Suprapubic skin (tissue), 4 donors: ENCODE measurements at regions not wholly inside any gene's neighbourhood (a gene's known extent, or its start where the extent isn't known, plus 50 kb on each side); places are given as distances from the start of the nearest gene placed in this dataset.

Source experiments
- DNase-seq, 2 donors: peaks; one replicate each; pipeline ENCODE4 v3.0.0-alpha.2; 2019; ENCODE audit warnings: low spot score in 2 of 2
- H3K27ac ChIP-seq: fragments of 200-600 bp; sonication (generic); one replicate; pipeline ENCODE4 v1.5.1; 2019
- H3K27me3 ChIP-seq: fragments of 200-600 bp; sonication (generic); one replicate; pipeline ENCODE4 v1.5.1; 2019
- H3K36me3 ChIP-seq: fragments of 200-600 bp; sonication (generic); one replicate; pipeline ENCODE4 v1.5.1; 2019
- H3K4me1 ChIP-seq: fragments of 200-600 bp; sonication (generic); one replicate; pipeline ENCODE4 v1.5.1; 2019
- H3K4me3 ChIP-seq: fragments of 200-600 bp; sonication (generic); one replicate; pipeline ENCODE4 v1.5.1; 2019; ENCODE audit warnings: mild to moderate bottlenecking
- H3K9me3 ChIP-seq: fragments of 200-600 bp; sonication (generic); one replicate; pipeline ENCODE4 v1.5.1; 2019
- CTCF ChIP-seq, 2 donors: fragments of 200-600 bp in 1 of 2; fragments of 450-650 bp in 1 of 2; sonication (generic) in 1 of 2; IDR thresholded peaks; one replicate each; pipeline ENCODE4 v1.5.1; 2016 to 2019; ENCODE audit warnings: antibody characterized with exemption in 2 of 2, mild to moderate bottlenecking in 1 of 2, moderate library complexity in 1 of 2
- EP300 ChIP-seq: sonication (generic); formaldehyde crosslinking; IDR thresholded peaks from one replicate; pipeline ENCODE4 v1.6.1; 2017; ENCODE audit warnings: antibody characterized with exemption
- POLR2A ChIP-seq, 2 donors: fragments of 450-650 bp; IDR thresholded peaks; one replicate each; pipeline ENCODE4 v1.6.1; 2017; ENCODE audit warnings: antibody characterized with exemption in 2 of 2, mild to moderate bottlenecking in 2 of 2, moderate library complexity in 2 of 2
- POLR2AphosphoS5 ChIP-seq, 3 donors: sonication (generic); formaldehyde crosslinking; IDR thresholded peaks; one replicate each; pipeline ENCODE4 v1.6.1; 2017; ENCODE audit warnings: antibody characterized with exemption in 3 of 3
- WGBS: methylation state at CpG from one replicate; pipeline ENCODE4 v1.1.5; 2018; 5-methylcytosine and 5-hydroxymethylcytosine counted together

- Histone ChIP-seq H3K27ac (no peak overlapping the region), H3K4me3 (no peak overlapping the region), H3K9me3 (no peaks in the 10 kb centered on the region), H3K36me3 (no peaks in the 10 kb centered on the region), H3K27me3 (no peaks in the 10 kb centered on the region), H3K4me1 (no peaks in the 10 kb centered on the region)
- WGBS = 82% methylated on average over 1 of the region's 1 CpG
- no peak for DNase-seq
- TF ChIP-seq POLR2AphosphoS5 (IDR thresholded peaks at IDR 0.05) (no peak), CTCF (IDR thresholded peaks at IDR 0.05) (no peak), POLR2A (IDR thresholded peaks at IDR 0.05) (no peak), EP300 (no peak)
Measured at GRCh38 chr2:121877366-121877765, 121.9 kb downstream of the TSN start.

GRCh38 chr2:121880283-121880682 lies 124.8 kb downstream of the TSN start:
- TF ChIP-seq POLR2AphosphoS5 (IDR thresholded peaks at IDR 0.05) = no peak
- WGBS = 83% methylated on average over 4 of the region's 4 CpGs
- Histone ChIP-seq H3K27me3 (no peaks in the 10 kb centered on the region), H3K4me1 (no peaks in the 10 kb centered on the region), H3K36me3 (no peaks in the 10 kb centered on the region), H3K9me3 (no peaks in the 10 kb centered on the region), H3K27ac (no peak overlapping the region), H3K4me3 (no peak overlapping the region)
- DNase-seq = no peak

- Histone ChIP-seq H3K27me3 (no peaks in the 10 kb centered on the region), H3K27ac (no peak overlapping the region), H3K4me3 (no peak overlapping the region), H3K36me3 (no peaks in the 10 kb centered on the region), H3K4me1 (no peaks in the 10 kb centered on the region), H3K9me3 (no peaks in the 10 kb centered on the region)
- TF ChIP-seq POLR2AphosphoS5 (IDR thresholded peaks at IDR 0.05) = no peak
- TF ChIP-seq POLR2A (IDR thresholded peaks at IDR 0.05) = no peak
- TF ChIP-seq EP300 = no peak
- TF ChIP-seq CTCF (IDR thresholded peaks at IDR 0.05) = no peak
- WGBS = 88% methylated on average over 4 of the region's 4 CpGs
- no peak for DNase-seq
Measured at GRCh38 chr2:121881038-121881437, 125.6 kb downstream of the TSN start.

- Histone ChIP-seq H3K27ac (no peak overlapping the region), H3K36me3 (no peaks in the 10 kb centered on the region), H3K4me3 (no peak overlapping the region), H3K4me1 (no peaks in the 10 kb centered on the region), H3K9me3 (no peaks in the 10 kb centered on the region), H3K27me3 (no peaks in the 10 kb centered on the region)
- TF ChIP-seq POLR2AphosphoS5 (IDR thresholded peaks at IDR 0.05) (no peak), POLR2A (IDR thresholded peaks at IDR 0.05) (no peak), CTCF (IDR thresholded peaks at IDR 0.05) (no peak), EP300 (no peak)
- 82% methylated on average over 4 of the region's 4 CpGs for WGBS
- no peak for DNase-seq
Measured at GRCh38 chr2:121881950-121882349, 126.5 kb downstream of the TSN start.

- Histone ChIP-seq H3K4me1 (no peaks in the 10 kb centered on the region), H3K36me3 (no peaks in the 10 kb centered on the region), H3K9me3 (no peaks in the 10 kb centered on the region), H3K27ac (no peak overlapping the region), H3K4me3 (no peak overlapping the region), H3K27me3 (no peaks in the 10 kb centered on the region)
- TF ChIP-seq POLR2AphosphoS5 (IDR thresholded peaks at IDR 0.05) (no peak), EP300 (no peak), POLR2A (IDR thresholded peaks at IDR 0.05) (no peak), CTCF (IDR thresholded peaks at IDR 0.05) (no peak)
- no peak for DNase-seq
- WGBS = 58% methylated on average over 3 of the region's 3 CpGs
Measured at GRCh38 chr2:121884078-121884477, 128.6 kb downstream of the TSN start.

- 66% methylated on average over 4 of the region's 4 CpGs for WGBS
- H3K4me1 ChIP-seq = no peaks in the 10 kb centered on the region
- no peak for DNase-seq
- H3K36me3 ChIP-seq = no peaks in the 10 kb centered on the region
- TF ChIP-seq CTCF (IDR thresholded peaks at IDR 0.05) (no peak), POLR2AphosphoS5 (IDR thresholded peaks at IDR 0.05) (no peak), POLR2A (IDR thresholded peaks at IDR 0.05) (no peak), EP300 (no peak)
- H3K9me3 ChIP-seq = no peaks in the 10 kb centered on the region
- no peaks in the 10 kb centered on the region for H3K27me3 ChIP-seq
- H3K4me3 ChIP-seq = no peak overlapping the region
- no peak overlapping the region for H3K27ac ChIP-seq
Measured at GRCh38 chr2:121884511-121884921, 129.1 kb downstream of the TSN start.
